K562 (cell line): ENCODE measurements at regions not wholly inside any gene's neighbourhood (a gene's known extent, or its start where the extent isn't known, plus 50 kb on each side); places are given as distances from the start of the nearest gene placed in this dataset.

Experiments used
- ATAC-seq: fragments of 200-7000 bp; cut with Tn5 transposase; 3 replicates; pipeline ENCODE4 v1.9.1; 2020; ENCODE audit warnings: moderate library complexity
- BruUV-seq: library from RNA; stranded (reverse); fragments of 400-500 nt; replicated peaks from 2 replicates; lab custom pipeline; 2021; lab: Mats Ljungman, UMichigan
- CTCF ChIA-PET: fragments of 300-600 bp; formaldehyde crosslinking; extraction: SDS; loops from one replicate; lab custom pipeline; 2021; ENCODE audit warnings: low intra/inter-chr PET ratio; lab: Yijun Ruan, JAX
- POLR2A ChIA-PET: fragments of 300-600, 350-650 bp; sonication (Branson Sonifier 250); formaldehyde crosslinking; extraction: SDS; loops from one replicate; lab custom pipeline; 2021; ENCODE audit warnings: antibody characterized with exemption, inconsistent platforms; lab: Yijun Ruan, JAX
- DNase-seq, 4 experiments: peaks; one replicate each; pipeline versions ENCODE4 v3.0.0 to v3.0.0-alpha.2; 2011 to 2018; ENCODE audit warnings: low spot score in 3 of 4, mixed read lengths in 3 of 4; ENCODE audit errors: extremely low read depth in 1 of 4
- FAIRE-seq: peaks from 2 replicates; lab custom pipeline; 2011; peaks lifted over from hg19 to GRCh38; lab: Jason Lieb, UNC
- H2AFZ ChIP-seq: 2 replicates; pipeline ENCODE4 v1.6.0; 2011; ENCODE audit warnings: low read depth, low read length, control low read depth, inconsistent platforms
- H3K27ac ChIP-seq: fragments of 200-600 bp; 3 replicates; pipeline ENCODE4 v1.8.0; 2011; ENCODE audit warnings: low read depth, mild to moderate bottlenecking, control low read depth, inconsistent platforms, low read length, moderate library complexity, mixed read lengths; ENCODE audit errors: extremely low read depth
- H3K27me3 ChIP-seq, 2 experiments: fragments of 300-600 bp in 1 of 2; 2 replicates in 1 of 2; 3 replicates in 1 of 2; pipeline versions ENCODE4 v1.6.0 to v1.8.0; 2011; ENCODE audit warnings: inconsistent platforms in 2 of 2, low read length in 2 of 2, mild to moderate bottlenecking in 1 of 2, mixed read lengths in 1 of 2, moderate library complexity in 1 of 2; ENCODE audit not compliant: control insufficient read depth in 2 of 2, insufficient read depth in 2 of 2
- H3K36me3 ChIP-seq: fragments of 300-600 bp; 3 replicates; pipeline ENCODE4 v1.8.0; 2011; ENCODE audit warnings: mild to moderate bottlenecking, low read length, inconsistent platforms; ENCODE audit not compliant: control insufficient read depth, insufficient read depth
- H3K4me1 ChIP-seq, 2 experiments: fragments of 200-600 bp in 1 of 2; replicated peaks in 1 of 2; 2 replicates in 1 of 2; 3 replicates in 1 of 2; pipeline versions ENCODE4 v1.5.1 to v1.8.0; 2011; ENCODE audit warnings: inconsistent platforms in 2 of 2, low read length in 2 of 2, mild to moderate bottlenecking in 1 of 2, mixed read lengths in 1 of 2, moderate library complexity in 1 of 2; ENCODE audit not compliant: control insufficient read depth in 2 of 2, insufficient read depth in 2 of 2
- H3K4me2 ChIP-seq: 2 replicates; pipeline ENCODE4 v1.6.1; 2011; ENCODE audit warnings: low read length, control low read depth, inconsistent platforms, mixed read lengths; ENCODE audit not compliant: insufficient read depth
- H3K4me3 ChIP-seq: fragments of 200-600 bp; sonication (generic), shearing (Covaris generic); 2 replicates; pipeline ENCODE4 v1.5.1; 2016; ENCODE audit warnings: control low read depth, inconsistent platforms
- H3K79me2 ChIP-seq: fragments of 200-600 bp; 3 replicates; pipeline ENCODE4 v1.8.0; 2011; ENCODE audit warnings: low read length, inconsistent platforms; ENCODE audit not compliant: control insufficient read depth, insufficient read depth
- H3K9ac ChIP-seq, 2 experiments: 2 replicates each; pipeline versions ENCODE4 v1.6.0 to v1.6.1; 2011; ENCODE audit warnings: low read depth in 2 of 2, low read length in 2 of 2, control low read depth in 1 of 2, inconsistent platforms in 1 of 2, mild to moderate bottlenecking in 1 of 2, mixed read lengths in 1 of 2; ENCODE audit not compliant: insufficient read depth in 1 of 2
- H3K9me1 ChIP-seq: one replicate; pipeline ENCODE4 v1.6.0; 2011; ENCODE audit warnings: inconsistent platforms, mild to moderate bottlenecking, low read length, moderate library complexity; ENCODE audit not compliant: control insufficient read depth, insufficient read depth
- H3K9me3 ChIP-seq: replicated peaks from 2 replicates; pipeline ENCODE4 v1.5.1; 2011; ENCODE audit warnings: low read depth, low read length, inconsistent platforms; ENCODE audit not compliant: control insufficient read depth, insufficient read depth
- H4K20me1 ChIP-seq: replicated peaks from 2 replicates; pipeline ENCODE4 v1.6.1; 2011; ENCODE audit warnings: low read length, inconsistent platforms, mixed read lengths; ENCODE audit not compliant: control insufficient read depth, insufficient read depth
- ATF1 ChIP-seq, 2 experiments: fragments of 450-650 bp in 1 of 2; IDR thresholded peaks; 2 replicates each; pipeline ENCODE4 v1.6.1; 2016; ENCODE audit warnings: missing compliant biosample characterization in 1 of 2, missing genetic modification characterization in 1 of 2
- CBX5 ChIP-seq: IDR thresholded peaks from 2 replicates; pipeline ENCODE4 v1.6.1; 2014; ENCODE audit warnings: low read depth, borderline replicate concordance
- CCAR2 ChIP-seq: fragments of 200-400 bp; formaldehyde crosslinking; IDR thresholded peaks from 2 replicates; pipeline ENCODE4 v1.6.1; 2017; ENCODE audit warnings: mild to moderate bottlenecking, low read depth, low read length
- CGGBP1 ChIP-seq: fragments of 250-450 bp; sonication (Bioruptor Pico); IDR thresholded peaks from 2 replicates; pipeline ENCODE4 v1.9.0; 2021; ENCODE audit warnings: mild to moderate bottlenecking
- CHD1 ChIP-seq: fragments of 200-600 bp; sonication (generic); IDR thresholded peaks from one replicate; pipeline ENCODE4 v1.6.1; 2012; ENCODE audit warnings: mild to moderate bottlenecking, moderate library complexity, low read length, inconsistent platforms
- FOXA3 ChIP-seq, 2 experiments: fragments of 450-650 bp in 1 of 2; sonication (generic) in 1 of 2; formaldehyde crosslinking; IDR thresholded peaks in 1 of 2; conservative IDR thresholded peaks in 1 of 2; 2 replicates each; pipeline versions ENCODE4 v1.4.0 to v1.8.0; 2020 to 2022; ENCODE audit warnings: mild to moderate bottlenecking in 2 of 2, missing genetic modification reagents in 1 of 2
- GABPA ChIP-seq: fragments of 200-800 bp; sonication (Bioruptor generic); conservative IDR thresholded peaks from 2 replicates; pipeline ENCODE4 v1.6.1; 2016; ENCODE audit warnings: low read depth, missing genetic modification characterization, missing compliant biosample characterization
- HDAC2 ChIP-seq: fragments of 450-650 bp; IDR thresholded peaks from 2 replicates; pipeline ENCODE4 v1.6.1; 2016; ENCODE audit warnings: mild to moderate bottlenecking
- HOMEZ ChIP-seq: fragments of 250-450 bp; sonication (Bioruptor Pico); IDR thresholded peaks from 2 replicates; pipeline ENCODE4 v1.4.0; 2020; ENCODE audit warnings: mild to moderate bottlenecking, moderate library complexity
- KAT2B ChIP-seq: IDR thresholded peaks from one replicate; pipeline ENCODE4 v1.6.1; 2012; ENCODE audit warnings: low read depth, mild to moderate bottlenecking, control low read depth, inconsistent platforms, low read length, moderate library complexity
- KDM2B ChIP-seq: fragments of 250-450 bp; sonication (Bioruptor Pico); IDR thresholded peaks from 2 replicates; pipeline ENCODE4 v1.8.0; 2021; ENCODE audit warnings: mild to moderate bottlenecking, moderate library complexity
- MCM3 ChIP-seq: fragments of 450-650 bp; IDR thresholded peaks from 2 replicates; pipeline ENCODE4 v1.6.1; 2016
- PKNOX1 ChIP-seq: fragments of 450-650 bp; IDR thresholded peaks from 2 replicates; pipeline ENCODE4 v1.6.1; 2016
- PPARD ChIP-seq: fragments of 250-450 bp; sonication (Bioruptor Pico); IDR thresholded peaks from 2 replicates; pipeline ENCODE4 v1.8.0; 2022; ENCODE audit warnings: inconsistent platforms, mild to moderate bottlenecking, moderate library complexity
- RNF219 ChIP-seq: fragments of 250-450 bp; sonication (Bioruptor Pico); IDR thresholded peaks from 2 replicates; pipeline ENCODE4 v1.5.0; 2022; ENCODE audit warnings: mild to moderate bottlenecking
- SIN3B ChIP-seq: fragments of 450-650 bp; IDR thresholded peaks from 2 replicates; pipeline ENCODE4 v1.6.1; 2017; ENCODE audit warnings: low read depth, mild to moderate bottlenecking, moderate library complexity
- TCF15 ChIP-seq: fragments of 250-450 bp; sonication (Bioruptor Pico); IDR thresholded peaks from 2 replicates; pipeline ENCODE4 v1.8.0; 2022; ENCODE audit warnings: moderate library complexity, mild to moderate bottlenecking, inconsistent platforms
- ZC3H8 ChIP-seq: fragments of 450-650 bp; IDR thresholded peaks from 2 replicates; pipeline ENCODE4 v1.6.1; 2017
- ZEB2 ChIP-seq: fragments of 450-650 bp; IDR thresholded peaks from 2 replicates; pipeline ENCODE4 v1.6.1; 2016
- WGBS: fragments of 100-300 bp; shearing (Covaris generic); methylation state at CpG from one replicate; pipeline ENCODE4 v1.1.6; 2016; ENCODE audit warnings: low coverage, mixed read lengths; ENCODE audit not compliant: insufficient coverage; ENCODE audit errors: missing lambda C conversion rate; 5-methylcytosine and 5-hydroxymethylcytosine counted together
- in situ Hi-C: fragments of 300-500 bp; cut with MboI; formaldehyde crosslinking; loops from 4 replicates; pipeline ENCODE4 v1.15.0; 2018; ENCODE audit warnings: inconsistent platforms, mixed read lengths
- intact Hi-C: fragments of 100-400 bp; cut with micrococcal nuclease; formaldehyde crosslinking; loops from 2 replicates; pipeline ENCODE4 v1.14.2; 2022

- Histone ChIP-seq H3K4me2 (no peak overlapping the region), H3K9ac (no peak overlapping the region), H3K27ac (no peak overlapping the region), H3K4me1 (no peaks in the 10 kb centered on the region), H3K4me3 (no peak overlapping the region), H3K79me2 (no peaks in the 10 kb centered on the region), H3K9me3 (no peaks in the 10 kb centered on the region), H2AFZ (no peak overlapping the region), H4K20me1 (no peaks in the 10 kb centered on the region), H3K27me3 (peaks cover 0 to 8% of the 10 kb centered on the region in 2 experiments; a peak in 1 of 5 replicates), H3K36me3 (no peaks in the 10 kb centered on the region), H3K9me1 (no peaks in the 10 kb centered on the region)
- no peak for TF ChIP-seq GABPA (tag)
- TF ChIP-seq SIN3B, result no peak
- no peak for TF ChIP-seq CCAR2
- no peak for TF ChIP-seq ZEB2
- TF ChIP-seq KDM2B, result no peak
- no peak for TF ChIP-seq HOMEZ
- no peak for TF ChIP-seq CGGBP1 (CRISPR knock-in tag)
- TF ChIP-seq ZC3H8, result no peak
- TF ChIP-seq PKNOX1, result no peak
- no peak for TF ChIP-seq TCF15 (CRISPR knock-in tag)
- no peak for TF ChIP-seq MCM3
- no peak for TF ChIP-seq RNF219 (CRISPR knock-in tag)
- TF ChIP-seq CBX5, result no peak
- no peak for TF ChIP-seq HDAC2
- no peak for TF ChIP-seq ATF1 (CRISPR knock-in tag; IDR thresholded peaks at IDR 0.05)
- no peak for TF ChIP-seq ATF1 (tag; IDR thresholded peaks at IDR 0.05)
- no peak for TF ChIP-seq PPARD (CRISPR knock-in tag)
- TF ChIP-seq KAT2B, result no peak
- TF ChIP-seq FOXA3 (CRISPR knock-in tag; conservative IDR thresholded peaks at IDR 0.05 in 1 of 2, IDR thresholded peaks at IDR 0.05 in 1 of 2), result no peak
- TF ChIP-seq CHD1, result no peak
- 2% methylated on average over 9 of the region's 9 CpGs for WGBS
- intact Hi-C loops, result no loop called here
- DNase-seq (no peak), ATAC-seq (no peak), FAIRE-seq (no peak)
- CTCF ChIA-PET, result no interaction called here
- in situ Hi-C loops, result no loop called here
- no TSS peak for BruUV-seq
- POLR2A ChIA-PET, result interaction anchor here (2.1 kb wide), 1 partner anchor 10 kb away, joined by 9 read pairs; no protein-coding TSS in a partner anchor
Measured at GRCh38 chr5:61673007-61673735, 341.1 kb downstream of the ZSWIM6 start.
